ENCODE measurements at regions not wholly inside any gene's neighbourhood (a gene's known extent, or its start where the extent isn't known, plus 50 kb on each side); places are given as distances from the start of the nearest gene placed in this dataset.
A peak's percentile ranks its signal among the peaks of the same experiment; 100 is the strongest.

GRCh38 chr1:95584315-95584714 is 350.3 kb downstream of the RWDD3 start:
- Histone ChIP-seq H3K27ac (ENCODE audit: low read depth in 2 of 2, low read length in 1 of 2) (peak overlapping the region in 1 of 2 experiments; percentile 87; a peak in 2 of 4 replicates), H3K79me2 (ENCODE audit: insufficient read depth) (no peaks in the 10 kb centered on the region), H3K27me3 (ENCODE audit: insufficient read depth) (no peaks in the 10 kb centered on the region), H3K4me3 (ENCODE audit: low read depth in 2 of 2, low read length in 1 of 2) (no peak overlapping the region), H2AFZ (ENCODE audit: low read depth) (no peak overlapping the region), H3K9ac (no peak overlapping the region), H3K4me1 (ENCODE audit: control insufficient read depth in 1 of 2, insufficient read depth in 2 of 2, low read depth in 1 of 2, low read length in 1 of 2) (peaks cover 0 to 2% of the 10 kb centered on the region in 2 experiments; a peak in 2 of 4 replicates), H4K20me1 (ENCODE audit: insufficient read depth) (no peaks in the 10 kb centered on the region), H3K36me3 (replicated peaks in 1 of 2; ENCODE audit: control insufficient read depth in 1 of 2, insufficient read depth in 2 of 2, low read length in 1 of 2) (no peaks in the 10 kb centered on the region), H3K4me2 (no peak overlapping the region), H3K9me2 (no peaks in the 10 kb centered on the region), H3K9me3 (no peaks in the 10 kb centered on the region), H3F3A (replicated peaks; ENCODE audit: insufficient read depth) (no peaks in the 10 kb centered on the region)
- ChIA-PET CTCF (no interaction called here), POLR2A (no interaction called here)
- DNase-seq: no peak
- no peak for TF ChIP-seq TCF12 (IDR thresholded peaks at IDR 0.05)
- no peak for TF ChIP-seq MAX (IDR thresholded peaks at IDR 0.05; ENCODE audit: low read depth)
- TF ChIP-seq RCOR1 (IDR thresholded peaks at IDR 0.05; ENCODE audit: low read length): no peak
- TF ChIP-seq RAD21 (IDR thresholded peaks at IDR 0.05; ENCODE audit: low read length): no peak
- TF ChIP-seq SMC3 (IDR thresholded peaks at IDR 0.05; ENCODE audit: low read depth, low read length): no peak
- TF ChIP-seq MEF2A (IDR thresholded peaks at IDR 0.05; ENCODE audit: borderline replicate concordance, low read depth): no peak
- TF ChIP-seq TEAD4 (IDR thresholded peaks at IDR 0.05; ENCODE audit: borderline replicate concordance, insufficient read depth): no peak
- no peak for TF ChIP-seq FOSL2 (IDR thresholded peaks at IDR 0.05; ENCODE audit: borderline replicate concordance, low read depth)
- TF ChIP-seq MXI1 (IDR thresholded peaks at IDR 0.05; ENCODE audit: low read depth, low read length): no peak
- TF ChIP-seq POLR2AphosphoS5 (IDR thresholded peaks at IDR 0.05; ENCODE audit: low read depth, low read length): no peak
- TF ChIP-seq REST (IDR thresholded peaks at IDR 0.05; ENCODE audit: low read depth, low read length): no peak
- TF ChIP-seq ZBTB33 (IDR thresholded peaks at IDR 0.05; ENCODE audit: borderline replicate concordance, low read depth): no peak
- TF ChIP-seq, protein P1, sequence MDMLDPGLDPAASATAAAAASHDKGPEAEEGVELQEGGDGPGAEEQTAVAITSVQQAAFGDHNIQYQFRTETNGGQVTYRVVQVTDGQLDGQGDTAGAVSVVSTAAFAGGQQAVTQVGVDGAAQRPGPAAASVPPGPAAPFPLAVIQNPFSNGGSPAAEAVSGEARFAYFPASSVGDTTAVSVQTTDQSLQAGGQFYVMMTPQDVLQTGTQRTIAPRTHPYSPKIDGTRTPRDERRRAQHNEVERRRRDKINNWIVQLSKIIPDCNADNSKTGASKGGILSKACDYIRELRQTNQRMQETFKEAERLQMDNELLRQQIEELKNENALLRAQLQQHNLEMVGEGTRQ (IDR thresholded peaks at IDR 0.05; ENCODE audit: borderline replicate concordance, low read depth, low read length): no peak
- TF ChIP-seq, protein P2, sequence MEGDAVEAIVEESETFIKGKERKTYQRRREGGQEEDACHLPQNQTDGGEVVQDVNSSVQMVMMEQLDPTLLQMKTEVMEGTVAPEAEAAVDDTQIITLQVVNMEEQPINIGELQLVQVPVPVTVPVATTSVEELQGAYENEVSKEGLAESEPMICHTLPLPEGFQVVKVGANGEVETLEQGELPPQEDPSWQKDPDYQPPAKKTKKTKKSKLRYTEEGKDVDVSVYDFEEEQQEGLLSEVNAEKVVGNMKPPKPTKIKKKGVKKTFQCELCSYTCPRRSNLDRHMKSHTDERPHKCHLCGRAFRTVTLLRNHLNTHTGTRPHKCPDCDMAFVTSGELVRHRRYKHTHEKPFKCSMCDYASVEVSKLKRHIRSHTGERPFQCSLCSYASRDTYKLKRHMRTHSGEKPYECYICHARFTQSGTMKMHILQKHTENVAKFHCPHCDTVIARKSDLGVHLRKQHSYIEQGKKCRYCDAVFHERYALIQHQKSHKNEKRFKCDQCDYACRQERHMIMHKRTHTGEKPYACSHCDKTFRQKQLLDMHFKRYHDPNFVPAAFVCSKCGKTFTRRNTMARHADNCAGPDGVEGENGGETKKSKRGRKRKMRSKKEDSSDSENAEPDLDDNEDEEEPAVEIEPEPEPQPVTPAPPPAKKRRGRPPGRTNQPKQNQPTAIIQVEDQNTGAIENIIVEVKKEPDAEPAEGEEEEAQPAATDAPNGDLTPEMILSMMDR (IDR thresholded peaks at IDR 0.05): no peak
- WGBS (ENCODE audit: low lambda C conversion rate): 39% methylated on average over 4 of the region's 4 CpGs

Measured in SK-N-SH (cell line).